Thoracic aorta (tissue), 2 donors: ENCODE measurements at regions not wholly inside any gene's neighbourhood (a gene's known extent, or its start where the extent isn't known, plus 50 kb on each side); places are given as distances from the start of the nearest gene placed in this dataset.

Experiments
- ATAC-seq: fragments of 150-250 bp; one replicate; pipeline ENCODE4 v1.8.0; 2017; ENCODE audit warnings: low read depth; ENCODE audit not compliant: insufficient number of reproducible peaks, low FRiP score
- DNase-seq: peaks from one replicate; pipeline ENCODE4 v3.0.0-alpha.2; 2020; ENCODE audit warnings: low spot score
- H3K27ac ChIP-seq, 2 donors: fragments of 200-600 bp; sonication (generic); 1 replicate in 1 of 2; 2 replicates in 1 of 2; pipeline ENCODE4 v1.5.1; 2016; ENCODE audit warnings: mild to moderate bottlenecking in 2 of 2, moderate library complexity in 2 of 2
- H3K27me3 ChIP-seq: fragments of 200-600 bp; sonication (generic); replicated peaks from 2 replicates; pipeline ENCODE4 v1.6.0; 2016; ENCODE audit warnings: mild to moderate bottlenecking; ENCODE audit not compliant: insufficient read depth
- H3K36me3 ChIP-seq: fragments of 200-600 bp; sonication (generic); one replicate; pipeline ENCODE4 v1.5.1; 2016
- H3K4me1 ChIP-seq, 2 donors: fragments of 200-600 bp; sonication (generic); 1 replicate in 1 of 2; 2 replicates in 1 of 2; pipeline versions ENCODE4 v1.5.1 to v1.6.0; 2016; ENCODE audit warnings: low read depth in 2 of 2, mild to moderate bottlenecking in 1 of 2; ENCODE audit not compliant: control insufficient read depth in 1 of 2
- H3K4me3 ChIP-seq: fragments of 200-600 bp; sonication (generic); 2 replicates; pipeline ENCODE4 v1.5.1; 2016; ENCODE audit warnings: mild to moderate bottlenecking
- H3K9me3 ChIP-seq: fragments of 200-600 bp; sonication (generic); 2 replicates; pipeline ENCODE4 v1.5.1; 2016
- TF ChIP-seq, protein P1 (sequence below): fragments of 200-600 bp; sonication (generic); IDR thresholded peaks from one replicate; pipeline ENCODE4 v1.5.1; 2019; ENCODE audit warnings: antibody characterized with exemption

DNA sequence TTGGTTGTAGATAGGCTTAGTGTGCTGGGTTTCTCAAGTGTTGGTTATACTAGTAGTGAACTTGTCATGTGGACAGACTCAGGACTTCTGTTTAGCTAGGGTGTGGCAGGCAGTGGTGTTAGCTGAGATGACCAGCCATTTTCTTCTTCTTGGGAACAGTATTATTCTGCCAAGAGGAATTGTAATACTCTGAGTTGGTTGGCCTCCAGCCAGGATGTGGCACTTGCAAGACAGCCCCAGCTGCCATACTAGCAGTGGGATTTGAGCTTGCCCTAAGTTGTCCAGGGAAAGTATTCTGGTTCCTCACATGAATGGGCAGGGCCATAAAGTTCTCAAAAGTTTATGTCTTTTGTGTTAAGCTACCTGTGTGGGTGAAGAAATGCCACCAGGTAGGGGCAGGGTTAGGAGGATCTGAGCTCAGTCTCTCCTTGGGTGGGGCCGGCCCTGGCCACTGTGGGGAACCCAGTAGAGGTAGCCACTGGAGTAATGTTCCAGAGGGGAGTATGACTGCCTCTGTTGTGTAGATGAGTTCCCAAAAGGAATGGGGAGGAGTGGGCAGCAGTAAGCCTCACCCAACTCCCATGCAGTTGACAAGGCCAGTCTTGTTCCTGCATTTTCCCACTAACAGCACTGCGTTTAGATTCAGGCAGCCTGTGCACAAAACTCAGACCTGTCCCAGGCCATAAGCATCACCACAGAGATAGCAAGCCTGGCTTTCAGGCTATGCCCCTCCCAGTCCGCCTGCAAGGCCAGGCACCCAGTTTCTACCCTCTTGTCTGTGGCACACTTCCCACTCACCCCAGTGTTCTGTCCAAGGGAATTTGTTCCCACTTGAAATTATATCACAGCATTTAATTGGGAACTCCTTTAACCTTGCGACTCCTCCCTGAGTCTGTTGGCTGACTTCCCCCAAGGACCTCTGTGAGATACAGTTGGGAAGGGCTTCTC lies 250.7 kb downstream of the ANXA1 start:
- Histone ChIP-seq H3K27ac (no peak overlapping the region), H3K4me1 (no peaks in the 10 kb centered on the region), H3K9me3 (no peaks in the 10 kb centered on the region), H3K36me3 (no peaks in the 10 kb centered on the region), H3K27me3 (no peaks in the 10 kb centered on the region), H3K4me3 (no peak overlapping the region)
- TF ChIP-seq, protein P1, sequence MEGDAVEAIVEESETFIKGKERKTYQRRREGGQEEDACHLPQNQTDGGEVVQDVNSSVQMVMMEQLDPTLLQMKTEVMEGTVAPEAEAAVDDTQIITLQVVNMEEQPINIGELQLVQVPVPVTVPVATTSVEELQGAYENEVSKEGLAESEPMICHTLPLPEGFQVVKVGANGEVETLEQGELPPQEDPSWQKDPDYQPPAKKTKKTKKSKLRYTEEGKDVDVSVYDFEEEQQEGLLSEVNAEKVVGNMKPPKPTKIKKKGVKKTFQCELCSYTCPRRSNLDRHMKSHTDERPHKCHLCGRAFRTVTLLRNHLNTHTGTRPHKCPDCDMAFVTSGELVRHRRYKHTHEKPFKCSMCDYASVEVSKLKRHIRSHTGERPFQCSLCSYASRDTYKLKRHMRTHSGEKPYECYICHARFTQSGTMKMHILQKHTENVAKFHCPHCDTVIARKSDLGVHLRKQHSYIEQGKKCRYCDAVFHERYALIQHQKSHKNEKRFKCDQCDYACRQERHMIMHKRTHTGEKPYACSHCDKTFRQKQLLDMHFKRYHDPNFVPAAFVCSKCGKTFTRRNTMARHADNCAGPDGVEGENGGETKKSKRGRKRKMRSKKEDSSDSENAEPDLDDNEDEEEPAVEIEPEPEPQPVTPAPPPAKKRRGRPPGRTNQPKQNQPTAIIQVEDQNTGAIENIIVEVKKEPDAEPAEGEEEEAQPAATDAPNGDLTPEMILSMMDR: no peak
- no peak for ATAC-seq
- no peak for DNase-seq

DNA sequence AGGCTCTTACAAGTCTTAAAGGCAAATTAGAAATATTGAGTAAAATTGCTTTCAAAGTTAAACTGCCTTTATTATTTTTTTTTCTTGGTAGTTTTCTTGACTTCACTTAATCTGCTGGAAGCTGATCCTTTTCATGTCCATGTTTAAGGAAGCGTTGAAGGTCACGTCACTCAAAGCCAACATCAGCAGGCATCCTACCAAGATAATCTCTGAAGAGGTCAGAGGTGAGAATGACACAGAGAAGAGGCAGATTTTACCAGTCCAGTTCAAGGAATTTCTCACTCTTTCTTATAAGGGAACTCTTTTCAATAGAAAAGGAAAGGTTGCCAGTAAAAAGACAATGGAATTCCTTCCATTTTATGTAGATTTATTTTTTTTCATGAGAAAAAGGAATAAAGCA lies 259.8 kb downstream of the ANXA1 start:
- no peak overlapping the region for H3K27ac ChIP-seq
- no peaks in the 10 kb centered on the region for H3K4me1 ChIP-seq
- no peaks in the 10 kb centered on the region for H3K27me3 ChIP-seq
- no peaks in the 10 kb centered on the region for H3K36me3 ChIP-seq
- no peak overlapping the region for H3K4me3 ChIP-seq
- no peaks in the 10 kb centered on the region for H3K9me3 ChIP-seq
- TF ChIP-seq, protein P1: no peak
- ATAC-seq: no peak
- DNase-seq: no peak

DNA sequence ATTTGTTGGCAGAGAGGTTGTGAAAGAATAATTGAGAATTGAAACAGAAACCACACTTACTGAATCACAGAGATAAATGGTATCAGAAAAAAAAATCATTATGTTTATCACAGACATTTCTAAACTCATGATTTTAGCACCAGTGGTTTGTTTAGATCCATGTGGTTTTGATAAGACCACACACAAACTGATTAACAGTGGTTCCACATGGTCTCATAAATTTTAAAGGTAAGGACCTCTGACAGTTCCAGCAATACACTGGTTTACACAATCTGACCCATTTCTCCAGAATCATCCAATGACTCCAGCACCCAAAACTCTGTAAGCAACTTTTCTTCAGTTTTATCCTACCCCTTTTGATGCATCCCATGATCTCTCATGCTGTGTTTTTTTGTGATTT lies 261.2 kb downstream of the ANXA1 start:
- ATAC-seq (no peak), DNase-seq (no peak)
- TF ChIP-seq, protein P1: no peak
- Histone ChIP-seq H3K4me3 (no peak overlapping the region), H3K27ac (no peak overlapping the region), H3K9me3 (no peaks in the 10 kb centered on the region), H3K27me3 (no peaks in the 10 kb centered on the region), H3K36me3 (no peaks in the 10 kb centered on the region), H3K4me1 (no peaks in the 10 kb centered on the region)

DNA sequence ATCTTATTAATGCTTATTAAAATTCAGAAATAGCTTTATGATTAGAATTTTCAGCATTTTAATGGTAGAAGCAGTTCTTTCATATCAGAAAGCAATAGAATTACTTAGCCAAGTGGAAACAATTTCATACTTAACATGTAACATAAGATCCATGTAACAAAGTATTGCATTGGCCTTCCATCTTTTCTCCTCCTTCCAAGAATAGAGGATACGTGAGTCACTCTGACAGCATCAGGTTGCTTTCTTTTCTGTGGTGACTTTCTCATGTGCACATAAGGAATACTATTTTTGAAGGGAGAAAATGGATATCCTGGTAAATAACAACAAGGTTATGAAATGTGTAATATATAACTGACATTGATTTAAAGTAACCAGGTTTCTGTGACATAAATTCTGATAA lies 272.2 kb downstream of the ANXA1 start:
- Histone ChIP-seq H3K27me3 (no peaks in the 10 kb centered on the region), H3K4me1 (no peaks in the 10 kb centered on the region), H3K36me3 (no peaks in the 10 kb centered on the region), H3K4me3 (no peak overlapping the region), H3K9me3 (no peaks in the 10 kb centered on the region), H3K27ac (no peak overlapping the region)
- DNase-seq (no peak), ATAC-seq (no peak)
- TF ChIP-seq, protein P1: no peak

DNA sequence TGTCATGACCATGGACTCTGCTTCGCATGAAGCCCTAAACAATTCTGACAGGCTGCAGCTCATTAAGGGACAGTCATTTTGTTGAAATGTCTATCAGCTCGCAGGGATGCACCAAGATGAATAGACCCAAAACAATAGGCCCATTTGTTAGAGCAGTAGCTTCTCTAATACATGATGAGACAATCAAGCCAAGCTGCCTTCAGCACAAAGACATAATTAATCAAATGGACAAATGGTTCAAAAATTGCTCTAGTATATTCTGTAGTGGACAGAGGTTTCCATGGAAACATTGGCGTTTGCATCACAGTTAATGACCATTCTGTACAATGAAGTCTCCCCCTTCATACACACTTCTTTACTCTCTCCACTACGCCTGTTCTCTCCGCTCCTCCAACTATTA lies 274.6 kb downstream of the ANXA1 start:
- no peaks in the 10 kb centered on the region for H3K4me1 ChIP-seq
- no peaks in the 10 kb centered on the region for H3K27me3 ChIP-seq
- H3K27ac ChIP-seq: no peak overlapping the region
- H3K4me3 ChIP-seq: no peak overlapping the region
- TF ChIP-seq, protein P1: no peak
- H3K36me3 ChIP-seq: no peaks in the 10 kb centered on the region
- DNase-seq (no peak), ATAC-seq (no peak)
- H3K9me3 ChIP-seq: no peaks in the 10 kb centered on the region
